IPS DF 6.9 (cell line): ENCODE measurements at regions not wholly inside any gene's neighbourhood (a gene's known extent, or its start where the extent isn't known, plus 50 kb on each side); places are given as distances from the start of the nearest gene placed in this dataset.
A peak's percentile ranks its signal among the peaks of the same experiment; 100 is the strongest.
"Not testable (repeated sequence)": the region's sequence is repeated elsewhere in the genome, so short reads cannot be mapped to it uniquely, and the experiment has no call there.

ENCODE experiments used
- DNase-seq: peaks from one replicate; pipeline ENCODE4 v3.0.0-alpha.2; 2013; ENCODE audit warnings: low read depth, low spot score
- H3K27ac ChIP-seq: one replicate; pipeline ENCODE4 v1.5.1; 2013; ENCODE audit warnings: low read length, control low read depth
- H3K27me3 ChIP-seq: 2 replicates; pipeline ENCODE4 v1.6.1; 2013; ENCODE audit warnings: mild to moderate bottlenecking, low read length; ENCODE audit not compliant: control insufficient read depth, insufficient read depth
- H3K36me3 ChIP-seq: 2 replicates; pipeline ENCODE4 v1.6.1; 2013; ENCODE audit warnings: low read length; ENCODE audit not compliant: control insufficient read depth, insufficient read depth
- H3K4me1 ChIP-seq: 2 replicates; pipeline ENCODE4 v1.6.1; 2013; ENCODE audit warnings: low read length; ENCODE audit not compliant: control insufficient read depth, insufficient read depth
- H3K4me3 ChIP-seq: 2 replicates; pipeline ENCODE4 v1.5.1; 2013; ENCODE audit warnings: mild to moderate bottlenecking, low read length
- H3K9me3 ChIP-seq: 2 replicates; pipeline ENCODE4 v1.6.1; 2013; ENCODE audit warnings: low read length, inconsistent platforms; ENCODE audit not compliant: control insufficient read depth, insufficient read depth
- WGBS: extraction: QIAGEN DNeasy Blood & Tissue Kit; methylation state at CpG from one replicate; pipeline ENCODE4 v1.1.7; 2013; ENCODE audit warnings: mixed read lengths, missing lambda C conversion rate; ENCODE audit not compliant: insufficient read length, insufficient coverage; 5-methylcytosine and 5-hydroxymethylcytosine counted together

DNA sequence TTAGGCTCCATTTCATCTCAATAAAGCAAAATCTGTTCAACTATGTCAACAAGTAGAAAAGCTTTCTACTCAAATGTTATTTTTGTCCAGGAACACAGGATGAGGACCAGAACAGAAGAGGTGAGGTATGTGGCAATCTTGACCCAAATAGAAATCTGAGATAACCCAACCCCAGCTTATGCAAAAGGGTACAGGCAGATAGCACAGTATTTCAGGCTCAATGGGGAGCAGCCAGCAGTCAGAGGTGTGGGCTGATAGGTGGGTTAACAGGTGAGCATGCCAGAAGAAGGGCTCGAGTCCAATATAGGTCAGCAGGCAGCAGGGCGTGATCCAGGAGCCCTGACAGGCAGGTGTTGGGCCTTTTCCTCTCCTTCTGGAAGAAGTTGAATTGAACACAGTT lies 281.2 kb upstream of the NR2F2 start:
- Histone ChIP-seq H3K36me3 (no peaks in the 10 kb centered on the region), H3K27ac (no peak overlapping the region), H3K9me3 (no peaks in the 10 kb centered on the region), H3K27me3 (peaks cover 29% of the 10 kb centered on the region), H3K4me3 (no peak overlapping the region), H3K4me1 (no peaks in the 10 kb centered on the region)
- DNase-seq, result no peak
- WGBS, result no CpG with 5 or more reads among the region's 2 CpGs

DNA sequence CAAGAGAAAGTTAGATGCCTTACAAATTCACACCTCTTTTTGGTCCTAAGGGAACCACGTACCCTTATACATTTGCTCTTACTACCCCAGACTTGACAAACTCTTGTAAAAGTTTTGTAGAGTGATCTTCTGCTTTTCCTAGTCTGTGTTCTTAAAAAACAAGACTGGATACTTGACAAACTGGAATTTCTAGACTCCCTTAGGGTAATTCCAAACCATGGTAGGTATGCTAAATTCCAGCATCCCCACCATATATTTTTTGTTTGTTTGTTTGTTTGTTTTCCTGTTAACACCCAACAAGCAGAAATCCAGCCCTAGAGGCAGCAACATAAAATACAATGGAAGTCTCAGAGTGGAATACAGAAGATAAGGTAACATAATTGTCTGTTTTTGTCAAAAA lies 280.7 kb upstream of the NR2F2 start:
- no CpG with 5 or more reads among the region's 1 CpG for WGBS
- Histone ChIP-seq H3K27ac (no peak overlapping the region), H3K36me3 (no peaks in the 10 kb centered on the region), H3K9me3 (no peaks in the 10 kb centered on the region), H3K4me3 (no peak overlapping the region), H3K27me3 (peaks cover 32% of the 10 kb centered on the region), H3K4me1 (no peaks in the 10 kb centered on the region)
- no peak for DNase-seq

DNA sequence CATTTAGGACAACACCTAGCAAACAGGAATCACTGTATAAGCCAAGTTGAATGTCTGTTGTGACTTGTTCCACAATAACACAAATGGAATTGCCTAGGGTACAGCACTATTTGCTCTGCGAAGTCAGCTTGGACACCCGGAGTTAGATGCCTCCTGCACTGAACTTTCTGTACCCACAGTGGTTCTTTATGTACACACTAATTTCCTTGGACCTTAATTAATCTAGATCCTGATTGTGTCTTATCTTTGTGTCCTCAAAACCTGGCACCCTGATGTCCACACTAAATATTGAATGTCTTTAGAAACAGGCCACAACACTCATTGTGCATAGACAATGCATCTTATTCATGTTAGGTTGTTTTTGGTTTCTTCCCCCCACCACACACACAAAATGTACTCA lies 278.9 kb upstream of the NR2F2 start:
- Histone ChIP-seq H3K27me3 (peaks cover 44% of the 10 kb centered on the region), H3K9me3 (no peaks in the 10 kb centered on the region), H3K4me3 (no peak overlapping the region), H3K36me3 (no peaks in the 10 kb centered on the region), H3K27ac (no peak overlapping the region), H3K4me1 (no peaks in the 10 kb centered on the region)
- DNase-seq, result no peak
- WGBS, result no CpG with 5 or more reads among the region's 2 CpGs

DNA sequence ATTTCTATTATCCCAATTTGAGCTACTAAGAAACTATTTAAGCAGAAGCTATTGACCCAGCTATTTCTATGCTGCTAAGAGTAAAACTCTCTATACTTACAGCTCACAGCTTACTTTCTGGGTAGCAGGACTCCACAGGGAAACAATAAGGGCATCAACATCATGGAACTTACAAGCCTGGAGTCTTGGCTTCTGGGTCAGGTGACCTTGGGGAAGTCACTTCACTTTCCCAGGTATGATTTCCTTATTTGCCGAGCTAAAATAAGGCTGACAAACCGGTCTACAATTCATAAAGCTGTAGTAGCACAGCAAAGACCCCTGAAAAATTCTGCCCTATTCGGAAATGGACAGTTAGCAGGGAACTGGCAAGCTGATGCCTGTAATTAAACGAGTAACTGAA lies 278.3 kb upstream of the NR2F2 start:
- DNase-seq, result no peak
- H3K4me1 ChIP-seq, result no peaks in the 10 kb centered on the region
- peaks cover 45% of the 10 kb centered on the region for H3K27me3 ChIP-seq
- WGBS, result no CpG with 5 or more reads among the region's 4 CpGs
- no peak overlapping the region for H3K4me3 ChIP-seq
- H3K36me3 ChIP-seq, result no peaks in the 10 kb centered on the region
- H3K27ac ChIP-seq, result no peak overlapping the region
- no peaks in the 10 kb centered on the region for H3K9me3 ChIP-seq

DNA sequence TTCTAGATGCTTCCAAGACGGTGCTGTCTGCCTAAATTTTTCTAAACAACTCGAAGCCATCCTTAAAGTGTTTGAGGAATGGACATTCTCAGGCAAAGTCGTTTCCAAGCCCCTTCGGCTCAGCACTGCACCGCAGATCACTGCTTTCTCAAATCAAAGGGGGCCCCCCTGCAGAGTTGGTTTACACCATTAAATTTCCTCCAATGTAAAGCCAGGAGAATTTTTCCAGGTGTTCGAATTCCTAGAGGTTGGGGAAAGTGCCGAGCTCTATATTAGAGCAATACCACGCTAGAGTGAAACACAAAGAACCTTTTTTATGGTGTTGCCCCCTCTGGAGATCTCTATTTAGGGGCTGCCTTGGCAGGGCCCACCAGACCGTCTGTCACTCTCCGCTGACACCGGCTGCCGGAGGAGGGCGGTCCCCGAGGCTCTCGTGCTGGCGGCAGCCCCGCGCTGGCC lies 277.9 kb upstream of the NR2F2 start:
- no peaks in the 10 kb centered on the region for H3K36me3 ChIP-seq
- no CpG with 5 or more reads among the region's 18 CpGs for WGBS
- H3K4me3 ChIP-seq, result peak overlapping the region; percentile 15; the same call in 1 of the 2 replicates
- H3K4me1 ChIP-seq, result no peaks in the 10 kb centered on the region
- DNase-seq, result no peak
- no peak overlapping the region for H3K27ac ChIP-seq
- H3K27me3 ChIP-seq, result peaks cover 45% of the 10 kb centered on the region
- no peaks in the 10 kb centered on the region for H3K9me3 ChIP-seq

DNA sequence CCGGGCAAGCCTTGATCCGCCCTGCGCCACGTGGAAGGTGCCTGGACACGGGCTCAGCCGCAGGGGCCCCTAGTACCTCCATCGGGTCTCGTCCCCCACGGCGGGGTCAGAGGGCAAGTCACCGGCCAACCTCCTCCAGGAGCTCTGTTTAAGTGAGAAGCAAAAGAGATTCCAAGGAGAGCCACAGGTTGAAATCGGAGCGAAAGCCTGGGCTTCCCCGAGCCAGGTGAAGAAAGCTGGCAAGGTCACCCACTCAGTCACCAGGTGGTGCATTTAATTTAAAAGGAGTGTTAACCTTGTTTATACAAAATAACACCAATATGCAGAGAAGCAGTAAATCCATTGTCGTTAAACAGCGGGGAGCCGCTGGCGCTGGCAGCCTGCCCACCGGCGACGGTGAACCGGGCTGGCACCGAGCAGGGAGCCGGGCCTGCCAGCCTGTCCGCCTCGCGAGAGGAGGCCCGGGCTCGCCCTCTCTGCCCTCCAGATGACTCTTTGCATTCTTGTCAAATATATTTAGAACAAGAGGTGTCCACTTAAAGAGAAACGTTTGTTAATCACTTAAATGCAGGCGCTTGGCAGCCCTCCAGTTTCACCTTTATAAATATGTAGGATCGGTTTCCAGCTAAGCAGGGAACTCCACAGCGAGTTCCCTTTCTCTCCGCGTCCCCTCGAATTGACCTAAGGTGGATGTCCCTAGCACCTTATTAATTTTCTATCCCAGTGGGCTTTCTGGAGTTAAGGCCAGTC lies 277.3 kb upstream of the NR2F2 start:
- no peak for DNase-seq
- Histone ChIP-seq H3K36me3 (no peaks in the 10 kb centered on the region), H3K27me3 (peaks cover 45% of the 10 kb centered on the region), H3K9me3 (no peaks in the 10 kb centered on the region), H3K4me3 (peak overlapping the region; percentile 15; the same call in 1 of the 2 replicates), H3K27ac (no peak overlapping the region), H3K4me1 (no peaks in the 10 kb centered on the region)
- WGBS, result no CpG with 5 or more reads among the region's 36 CpGs

DNA sequence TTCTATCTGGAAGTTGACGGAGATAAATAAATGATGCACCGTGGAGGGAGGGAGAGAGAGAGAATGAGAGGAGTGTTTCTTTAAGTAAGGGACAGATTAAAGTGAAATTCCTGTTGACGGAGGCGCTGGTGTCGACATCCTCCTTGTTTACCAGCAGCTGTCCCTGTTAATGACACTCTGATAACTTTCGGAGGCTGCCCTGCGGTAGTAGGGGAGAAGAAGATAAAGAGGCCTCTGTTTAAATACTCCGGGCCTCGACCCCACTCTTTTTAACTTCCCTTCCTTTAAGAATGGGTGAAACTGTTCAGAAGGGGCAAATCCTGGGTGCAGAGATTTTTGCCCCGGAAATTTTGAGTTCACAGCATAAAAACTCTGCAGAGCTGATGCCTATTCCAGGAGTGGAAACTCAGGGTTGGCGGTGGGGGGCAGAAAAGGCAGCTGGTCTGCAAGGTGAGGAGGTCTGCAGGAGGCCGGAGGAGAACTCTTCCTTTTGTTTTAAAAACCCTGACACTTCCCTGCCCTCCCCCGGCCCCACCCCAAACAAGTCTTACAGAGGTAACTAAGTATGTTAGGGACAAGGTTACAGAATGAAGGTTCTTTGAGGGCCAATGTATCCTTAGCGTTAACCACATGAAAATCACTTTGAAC lies 276.6 kb upstream of the NR2F2 start:
- Histone ChIP-seq H3K27me3 (peaks cover 41% of the 10 kb centered on the region), H3K4me3 (no peak overlapping the region; the same call in 1 of the 2 replicates), H3K4me1 (no peaks in the 10 kb centered on the region), H3K36me3 (no peaks in the 10 kb centered on the region), H3K27ac (no peak overlapping the region), H3K9me3 (no peaks in the 10 kb centered on the region)
- no CpG with 5 or more reads among the region's 14 CpGs for WGBS
- no peak for DNase-seq

DNA sequence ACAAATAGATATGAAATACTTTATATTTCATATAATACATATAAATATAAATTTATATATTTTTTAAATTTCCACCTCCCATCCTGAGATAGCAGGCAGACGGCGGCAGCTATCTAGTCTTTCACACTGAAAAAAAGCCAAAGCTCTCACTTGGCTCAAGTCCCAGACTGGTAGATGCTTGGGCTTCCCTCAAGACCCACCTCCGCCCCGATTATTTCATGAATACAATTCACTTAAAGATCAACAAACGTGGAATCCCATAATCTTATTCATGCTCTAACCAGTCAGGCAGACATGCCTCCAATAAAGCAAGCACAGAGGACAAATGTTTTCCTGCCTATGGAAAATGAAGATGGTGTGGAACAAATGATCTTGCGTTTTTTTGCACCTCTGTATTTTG lies 275.9 kb upstream of the NR2F2 start:
- H3K27me3 ChIP-seq, result peaks cover 39% of the 10 kb centered on the region
- no CpG with 5 or more reads among the region's 6 CpGs for WGBS
- no peak for DNase-seq

DNA sequence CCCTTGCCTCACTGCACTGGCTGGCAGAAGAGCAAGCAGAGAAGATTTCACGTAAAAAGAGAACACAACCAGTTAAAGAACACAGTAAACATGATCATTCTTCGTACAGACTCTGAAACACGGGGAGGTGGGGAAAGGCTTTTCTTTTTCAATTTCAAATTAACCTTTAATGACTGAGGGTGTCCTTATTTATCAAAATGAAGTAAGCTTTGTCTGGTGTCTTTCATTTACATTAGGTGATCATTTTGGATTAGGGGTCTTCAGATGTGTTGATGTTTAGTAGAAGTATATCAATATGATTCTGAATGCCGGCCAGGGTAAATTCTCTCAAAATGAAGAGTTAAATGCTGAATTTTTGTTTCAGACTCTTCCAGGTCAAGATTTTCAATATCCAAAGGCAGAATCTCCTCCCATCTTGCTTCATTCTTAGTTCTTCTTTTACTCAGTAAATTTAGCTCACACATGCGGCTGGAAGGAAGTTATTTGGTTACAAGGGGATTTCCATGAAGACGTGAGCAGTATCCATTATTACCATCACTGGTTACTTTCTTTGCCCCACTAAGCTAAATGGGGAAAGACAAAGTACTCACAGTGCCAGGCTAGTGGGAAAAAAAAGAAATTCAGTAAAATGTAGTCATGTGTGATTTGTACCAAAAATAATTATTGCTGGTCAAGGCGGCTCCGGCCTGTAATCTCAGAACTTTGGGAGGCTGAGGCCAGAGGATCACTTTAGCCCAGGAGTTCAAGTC lies 272.2 kb upstream of the NR2F2 start:
- no peak overlapping the region for H3K27ac ChIP-seq
- no peaks in the 10 kb centered on the region for H3K36me3 ChIP-seq
- no peaks in the 10 kb centered on the region for H3K9me3 ChIP-seq
- peaks cover 23% of the 10 kb centered on the region for H3K27me3 ChIP-seq
- no peaks in the 10 kb centered on the region for H3K4me1 ChIP-seq
- H3K4me3 ChIP-seq, result no peak overlapping the region
- no peak for DNase-seq
- WGBS, result no CpG with 5 or more reads among the region's 8 CpGs

More for the DNA sequence above, 275.9 kb upstream of the NR2F2 start:
- Histone ChIP-seq H3K36me3 (no peaks in the 10 kb centered on the region), H3K27ac (no peak overlapping the region), H3K4me1 (no peaks in the 10 kb centered on the region), H3K4me3 (no peak overlapping the region), H3K9me3 (no peaks in the 10 kb centered on the region)

DNA sequence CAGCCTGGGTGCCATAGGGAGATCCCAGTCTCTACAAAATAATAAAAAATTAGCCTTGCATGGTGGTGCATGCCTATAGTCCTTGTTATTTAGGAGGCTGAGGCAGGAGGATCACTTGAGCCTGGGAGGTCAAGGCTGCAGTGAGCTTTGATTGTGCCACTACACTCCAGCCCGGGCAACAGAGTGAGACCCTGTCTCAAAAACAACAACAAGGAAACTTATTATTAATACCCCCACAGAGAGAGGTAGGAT lies 271.7 kb upstream of the NR2F2 start:
- H3K27me3 ChIP-seq, result peaks cover 21% of the 10 kb centered on the region
- no CpG with 5 or more reads among the region's 1 CpG for WGBS
- DNase-seq, H3K4me3 ChIP-seq, H3K9me3 ChIP-seq, H3K27ac ChIP-seq, H3K36me3 ChIP-seq, H3K4me1 ChIP-seq: not testable (repeated sequence)
